H1 (cell line): ENCODE measurements at regions not wholly inside any gene's neighbourhood (a gene's known extent, or its start where the extent isn't known, plus 50 kb on each side); places are given as distances from the start of the nearest gene placed in this dataset.

ENCODE experiments used
- CTCF ChIA-PET: fragments of 300-600 bp; sonication (Branson Sonifier 250); formaldehyde crosslinking; loops from one replicate; lab custom pipeline; 2021; ENCODE audit not compliant: partially characterized antibody; lab: Charles Lee
- POLR2A ChIA-PET: fragments of 300-600 bp; sonication (Branson Sonifier 250); formaldehyde crosslinking; loops from one replicate; lab custom pipeline; 2021; ENCODE audit warnings: inconsistent platforms; ENCODE audit not compliant: partially characterized antibody; lab: Charles Lee
- DNase-seq, 2 experiments: peaks; one replicate each; pipeline versions ENCODE4 v3.0.0 to v3.0.0-alpha.2; 2010 to 2022; ENCODE audit warnings: low spot score in 2 of 2, low read depth in 1 of 2, mixed read lengths in 1 of 2
- FAIRE-seq: peaks from 2 replicates; lab custom pipeline; 2011; peaks lifted over from hg19 to GRCh38; lab: Jason Lieb, UNC
- H2AFZ ChIP-seq: 2 replicates; pipeline ENCODE4 v1.8.1; 2012; ENCODE audit warnings: low read length, inconsistent platforms
- H2AK5ac ChIP-seq: 2 replicates; pipeline ENCODE4 v1.6.1; 2013; ENCODE audit warnings: low read depth, low read length
- H2BK120ac ChIP-seq: replicated peaks from 2 replicates; pipeline ENCODE3; 2013; ENCODE audit warnings: low read depth, low read length, inconsistent platforms
- H2BK12ac ChIP-seq: 2 replicates; pipeline ENCODE4 v1.6.1; 2013; ENCODE audit warnings: low read depth, low read length
- H2BK15ac ChIP-seq: 2 replicates; pipeline ENCODE4 v1.6.1; 2013; ENCODE audit warnings: low read length
- H2BK20ac ChIP-seq: 2 replicates; pipeline ENCODE4 v1.6.1; 2013; ENCODE audit warnings: low read length
- H2BK5ac ChIP-seq: 2 replicates; pipeline ENCODE4 v1.6.1; 2013; ENCODE audit warnings: low read depth, low read length
- H3K14ac ChIP-seq: 2 replicates; pipeline ENCODE4 v1.6.1; 2013; ENCODE audit warnings: inconsistent platforms; ENCODE audit not compliant: insufficient read length
- H3K18ac ChIP-seq: 2 replicates; pipeline ENCODE4 v1.6.1; 2013; ENCODE audit warnings: low read length; ENCODE audit errors: extremely low read depth
- H3K23ac ChIP-seq: 2 replicates; pipeline ENCODE4 v1.6.1; 2013; ENCODE audit warnings: inconsistent platforms; ENCODE audit not compliant: insufficient read length
- H3K23me2 ChIP-seq: 2 replicates; pipeline ENCODE4 v1.6.1; 2013; ENCODE audit warnings: low read depth, low read length
- H3K27ac ChIP-seq: 2 replicates; pipeline ENCODE4 v1.6.1; 2011; ENCODE audit warnings: low read depth, low read length, inconsistent platforms
- H3K27me3 ChIP-seq, 4 experiments: replicated peaks in 1 of 4; 1 replicate in 1 of 4; 2 replicates in 3 of 4; pipeline versions ENCODE4 v1.6.1 to v1.8.1; 2011 to 2013; ENCODE audit warnings: low read length in 3 of 4, mild to moderate bottlenecking in 3 of 4, inconsistent platforms in 2 of 4, mixed read lengths in 2 of 4, moderate library complexity in 1 of 4; ENCODE audit not compliant: control insufficient read depth in 3 of 4, insufficient read depth in 3 of 4; ENCODE audit errors: extremely low read depth in 1 of 4
- H3K36me3 ChIP-seq, 4 experiments: 2 replicates each; pipeline versions ENCODE4 v1.6.1 to v1.8.1; 2011 to 2013; ENCODE audit warnings: mild to moderate bottlenecking in 4 of 4, low read length in 3 of 4, moderate library complexity in 2 of 4, control low read depth in 1 of 4, inconsistent platforms in 1 of 4; ENCODE audit not compliant: insufficient read depth in 4 of 4, control insufficient read depth in 2 of 4
- H3K4ac ChIP-seq: replicated peaks from 2 replicates; pipeline ENCODE3; 2013; ENCODE audit warnings: low read length, low read depth, mixed read lengths, inconsistent platforms; ENCODE audit not compliant: insufficient read length
- H3K4me1 ChIP-seq, 4 experiments: replicated peaks in 1 of 4; 1 replicate in 1 of 4; 2 replicates in 3 of 4; pipeline versions ENCODE4 v1.6.1 to v1.8.1; 2011 to 2013; ENCODE audit warnings: low read length in 3 of 4, inconsistent platforms in 2 of 4, mixed read lengths in 1 of 4; ENCODE audit not compliant: insufficient read depth in 4 of 4, control insufficient read depth in 3 of 4
- H3K4me2 ChIP-seq, 2 experiments: 2 replicates each; pipeline versions ENCODE4 v1.6.1 to v1.8.1; 2011 to 2013; ENCODE audit warnings: low read depth in 2 of 2, low read length in 2 of 2, control low read depth in 1 of 2, inconsistent platforms in 1 of 2, mild to moderate bottlenecking in 1 of 2; ENCODE audit not compliant: insufficient read depth in 1 of 2
- H3K4me3 ChIP-seq, 4 experiments: fragments of 200-600, 300-600 bp in 1 of 4; sonication (generic), shearing (Covaris generic), sonication (Bioruptor Twin) in 1 of 4; 2 replicates each; pipeline versions ENCODE4 v1.5.1 to v1.8.1; 2011 to 2016; ENCODE audit warnings: low read length in 4 of 4, low read depth in 3 of 4, control low read depth in 2 of 4, inconsistent platforms in 2 of 4, mild to moderate bottlenecking in 2 of 4, mixed read lengths in 1 of 4, moderate library complexity in 1 of 4; ENCODE audit not compliant: insufficient read depth in 2 of 4; ENCODE audit errors: extremely low read depth in 1 of 4
- H3K56ac ChIP-seq: replicated peaks from 2 replicates; pipeline ENCODE3; 2013; ENCODE audit warnings: low read depth, mild to moderate bottlenecking, mixed read lengths, low read length, inconsistent platforms; ENCODE audit not compliant: insufficient read length
- H3K79me1 ChIP-seq: 2 replicates; pipeline ENCODE4 v1.6.1; 2013; ENCODE audit warnings: low read depth, low read length, control low read depth
- H3K79me2 ChIP-seq, 2 experiments: 2 replicates each; pipeline versions ENCODE4 v1.6.1 to v1.8.1; 2012 to 2013; ENCODE audit warnings: low read length in 2 of 2, mild to moderate bottlenecking in 2 of 2, inconsistent platforms in 1 of 2; ENCODE audit not compliant: insufficient read depth in 2 of 2, control insufficient read depth in 1 of 2
- H3K9ac ChIP-seq, 4 experiments: replicated peaks in 1 of 4; 1 replicate in 1 of 4; 2 replicates in 3 of 4; pipeline versions ENCODE4 v1.6.1 to v1.8.1; 2011 to 2013; ENCODE audit warnings: low read depth in 3 of 4, low read length in 3 of 4, control low read depth in 2 of 4, mild to moderate bottlenecking in 2 of 4, moderate library complexity in 2 of 4, inconsistent platforms in 1 of 4; ENCODE audit errors: extremely low read depth in 1 of 4
- H3K9me3 ChIP-seq, 2 experiments: 2 replicates each; pipeline versions ENCODE4 v1.6.1 to v1.8.1; 2012 to 2013; ENCODE audit warnings: mild to moderate bottlenecking in 2 of 2, moderate library complexity in 2 of 2, control low read depth in 1 of 2, inconsistent platforms in 1 of 2, low read depth in 1 of 2, low read length in 1 of 2, mixed read lengths in 1 of 2; ENCODE audit not compliant: insufficient read depth in 2 of 2
- H4K20me1 ChIP-seq, 2 experiments: replicated peaks in 1 of 2; 2 replicates each; pipeline versions ENCODE3 to v1.8.1; 2011 to 2013; ENCODE audit warnings: inconsistent platforms in 2 of 2, low read length in 2 of 2, mild to moderate bottlenecking in 1 of 2; ENCODE audit not compliant: insufficient read depth in 2 of 2, control insufficient read depth in 1 of 2
- H4K5ac ChIP-seq: 2 replicates; pipeline ENCODE4 v1.6.1; 2013; ENCODE audit warnings: low read length, low read depth, mixed read lengths, inconsistent platforms; ENCODE audit not compliant: insufficient read length
- H4K8ac ChIP-seq: 2 replicates; pipeline ENCODE4 v1.8.0; 2013; ENCODE audit warnings: mild to moderate bottlenecking, moderate library complexity, low read length, inconsistent platforms; ENCODE audit not compliant: insufficient read depth; ENCODE audit errors: extremely low read depth
- H4K91ac ChIP-seq: replicated peaks from 2 replicates; pipeline ENCODE3; 2013; ENCODE audit warnings: low read length, mixed read lengths, inconsistent platforms; ENCODE audit not compliant: insufficient read length
- GTF2F1 ChIP-seq: IDR thresholded peaks from 2 replicates; pipeline ENCODE4 v1.6.1; 2012; ENCODE audit warnings: low read depth, low read length, improper control_type of control experiment, borderline replicate concordance
- NANOG ChIP-seq: IDR thresholded peaks from 2 replicates; pipeline ENCODE4 v1.6.1; 2011; ENCODE audit warnings: low read length, low read depth, mild to moderate bottlenecking, inconsistent platforms; ENCODE audit not compliant: insufficient read depth, poor library complexity, severe bottlenecking
- NRF1 ChIP-seq: IDR thresholded peaks from 2 replicates; pipeline ENCODE4 v1.6.1; 2011; ENCODE audit warnings: mild to moderate bottlenecking, low read depth, low read length, improper control_type of control experiment
- SP2 ChIP-seq: IDR thresholded peaks from 2 replicates; pipeline ENCODE4 v1.6.1; 2012; ENCODE audit warnings: mild to moderate bottlenecking, low read length, inconsistent platforms
- WGBS, 2 experiments: shearing (Covaris generic) in 1 of 2; methylation state at CpG; one replicate each; pipeline versions ENCODE4 v1.1.6 to v1.1.7; 2013 to 2015; ENCODE audit warnings: low lambda C conversion rate in 2 of 2, mixed read lengths in 2 of 2, inconsistent platforms in 1 of 2, low coverage in 1 of 2, missing lambda C conversion rate in 1 of 2; ENCODE audit not compliant: insufficient replicate concordance in 2 of 2, insufficient coverage in 1 of 2, insufficient read length in 1 of 2; ENCODE audit errors: extremely low coverage in 1 of 2, missing lambda C conversion rate in 1 of 2; 5-methylcytosine and 5-hydroxymethylcytosine counted together

DNA sequence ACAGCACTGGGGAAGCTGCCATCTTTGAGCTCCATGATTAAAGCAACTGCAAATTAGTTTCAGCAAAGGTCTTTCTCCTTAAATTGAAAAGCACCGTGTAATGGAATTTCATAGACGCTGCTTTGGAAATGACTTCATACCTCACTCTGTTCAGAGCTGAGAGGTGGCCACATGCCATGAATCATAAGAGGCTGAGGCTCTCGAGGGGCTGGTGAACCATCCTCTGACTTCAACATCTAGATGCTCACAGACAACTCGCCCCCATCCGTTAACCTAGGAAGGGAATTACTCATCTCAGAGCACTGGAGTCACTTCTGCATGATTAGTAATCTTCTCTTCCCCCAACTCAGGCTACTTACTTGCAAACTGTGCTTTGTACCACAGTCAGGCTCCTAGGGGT, 122.3 kb downstream of the RCN1 start:
- Histone ChIP-seq H3K79me2 (no peaks in the 10 kb centered on the region), H4K8ac (no peak overlapping the region), H2AFZ (peak overlapping the region; percentile 26; the same call in 1 of the 2 replicates), H2BK120ac (no peak overlapping the region), H2AK5ac (no peak overlapping the region), H3K79me1 (no peaks in the 10 kb centered on the region), H3K56ac (no peak overlapping the region), H3K14ac (no peak overlapping the region), H3K9ac (no peak overlapping the region), H3K36me3 (no peaks in the 10 kb centered on the region), H3K4ac (no peak overlapping the region), H2BK15ac (no peak overlapping the region), H2BK5ac (no peak overlapping the region), H3K18ac (no peak overlapping the region), H3K23ac (no peak overlapping the region), H3K4me3 (no peak overlapping the region), H2BK12ac (no peak overlapping the region), H3K27ac (no peak overlapping the region), H3K27me3 (no peaks in the 10 kb centered on the region), H2BK20ac (no peak overlapping the region), H3K23me2 (no peaks in the 10 kb centered on the region), H4K20me1 (no peaks in the 10 kb centered on the region), H3K4me2 (no peak overlapping the region), H4K91ac (no peak overlapping the region), H3K4me1 (no peaks in the 10 kb centered on the region), H4K5ac (no peak overlapping the region), H3K9me3 (no peaks in the 10 kb centered on the region)
- no peak for FAIRE-seq
- ChIA-PET CTCF (interaction anchor here (1.0 to 3.6 kb wide), 7 partner anchors 10 to 37 kb away, joined by 3 to 25 read pairs (median 5); no protein-coding TSS in a partner anchor), POLR2A (no interaction called here)
- DNase-seq, result no peak
- 83% methylated on average over 5 of the region's 5 CpGs; no CpG with 5 or more reads in 1 of the 2 experiments for WGBS, 2 experiments
- no peak for TF ChIP-seq NRF1
- TF ChIP-seq NANOG, result no peak
- no peak for TF ChIP-seq GTF2F1
- TF ChIP-seq SP2, result no peak
